ENCODE measurements at regions not wholly inside any gene's neighbourhood (a gene's known extent, or its start where the extent isn't known, plus 50 kb on each side); places are given as distances from the start of the nearest gene placed in this dataset.

- TF ChIP-seq CTCF (IDR thresholded peaks at IDR 0.05) (no peak), POLR2A (IDR thresholded peaks at IDR 0.05; ENCODE audit: low read depth) (no peak)
Observed at GRCh38 chr12:68487721-68488309, 122.9 kb upstream of the RAP1B start.
